HG02870 (cell line): ENCODE measurements at regions not wholly inside any gene's neighbourhood (a gene's known extent, or its start where the extent isn't known, plus 50 kb on each side); places are given as distances from the start of the nearest gene placed in this dataset.

Experiments
- ATAC-seq: cut with Tn5 transposase; IDR thresholded peaks from one replicate; pipeline ENCODE4 v1.9.1; 2021; ENCODE audit warnings: mild to moderate bottlenecking, moderate library complexity; ENCODE audit not compliant: unreplicated experiment

DNA sequence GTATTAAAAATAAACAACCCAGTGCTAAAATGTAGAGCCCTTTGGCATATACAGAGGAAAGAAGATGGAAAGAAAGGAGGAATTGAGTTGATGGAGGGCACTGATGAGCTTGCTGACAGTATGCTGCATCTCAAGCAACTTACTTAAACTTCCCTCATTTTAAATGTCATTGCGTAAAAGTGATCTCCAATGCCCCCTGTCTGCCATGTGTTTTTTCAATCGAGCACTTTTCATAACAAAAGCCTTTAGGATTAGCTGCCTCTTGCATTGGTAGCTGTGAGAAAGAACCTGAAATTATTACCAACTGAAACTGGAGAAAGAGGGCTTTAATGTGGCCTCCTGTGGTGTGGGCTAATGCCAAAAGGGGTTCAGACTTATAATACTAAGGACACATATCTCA lies 541.6 kb downstream of the SUCLA2 start:
- no peak for ATAC-seq

DNA sequence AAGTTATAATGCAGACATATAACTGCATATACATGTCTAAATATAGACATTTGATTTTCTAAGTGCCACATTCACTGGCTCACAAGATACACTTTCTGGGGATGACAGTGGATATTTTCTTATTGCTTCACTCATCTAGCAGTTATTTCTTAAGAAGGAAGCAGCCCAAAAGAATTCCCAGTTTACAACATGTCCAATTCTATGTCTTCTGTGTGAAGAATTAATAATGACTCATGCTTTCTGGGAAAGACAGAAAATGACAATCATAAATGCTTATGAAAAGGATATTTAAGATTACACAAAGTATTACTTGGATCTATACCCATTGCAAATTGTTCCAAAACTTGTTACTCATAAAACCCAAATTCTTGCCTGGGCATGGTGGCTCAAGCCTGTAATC lies 543.4 kb downstream of the SUCLA2 start:
- no peak for ATAC-seq

DNA sequence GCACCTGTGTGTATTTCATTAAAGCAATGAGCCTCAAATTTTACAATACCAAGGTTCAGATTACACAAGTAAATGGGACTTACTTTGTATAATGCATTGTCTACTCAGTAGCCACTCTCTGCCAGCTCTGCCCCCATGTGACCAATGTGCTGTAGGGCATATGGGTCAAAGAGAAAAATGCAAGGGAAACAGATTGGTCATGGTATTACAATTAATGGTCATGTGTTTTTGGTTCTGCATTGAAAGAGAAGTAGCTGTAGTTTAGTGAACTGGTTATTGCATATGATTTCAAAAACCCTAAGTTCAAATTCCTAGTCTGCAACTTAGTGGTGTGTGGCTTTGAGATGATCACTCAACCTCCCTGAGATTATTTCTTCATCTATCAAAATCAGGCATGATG lies 545.4 kb downstream of the SUCLA2 start:
- no peak for ATAC-seq

DNA sequence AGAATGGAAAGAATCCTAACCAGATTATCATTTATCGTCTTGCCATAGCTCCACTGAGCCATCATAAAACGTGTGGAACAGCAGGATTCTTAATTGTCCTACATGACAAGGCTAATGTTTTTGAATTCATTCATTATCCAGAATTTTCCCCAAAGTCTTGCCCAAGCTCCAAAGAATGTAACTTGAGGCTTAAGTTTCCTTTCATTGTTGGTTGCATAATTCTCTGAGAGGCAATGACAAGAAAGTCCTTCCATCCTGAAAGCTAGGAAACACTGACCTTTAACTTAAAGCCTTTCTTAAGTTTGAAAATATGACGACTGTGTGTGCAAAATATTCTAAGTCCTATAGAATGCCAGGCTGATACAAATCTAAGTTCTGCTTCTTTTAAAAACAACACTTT lies 546.1 kb downstream of the SUCLA2 start:
- no peak for ATAC-seq

DNA sequence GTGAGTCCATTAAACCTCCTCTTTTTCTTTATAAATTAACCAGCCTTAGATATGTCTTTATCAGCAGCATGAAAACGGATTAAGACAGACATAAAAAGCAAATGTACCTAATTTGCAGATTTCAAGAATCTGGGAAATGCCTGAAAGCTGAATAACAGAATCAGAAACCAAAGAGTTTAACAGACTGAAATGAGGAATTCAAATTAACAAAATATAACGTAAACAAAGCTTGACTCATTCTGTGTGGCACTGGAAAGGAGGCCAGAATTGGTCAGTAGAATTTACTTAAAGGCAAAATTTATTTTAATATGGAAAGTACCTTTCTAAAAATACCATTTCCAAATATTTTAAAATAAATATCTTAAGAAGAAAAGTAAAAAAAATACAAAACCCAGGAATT lies 540.6 kb upstream of the HTR2A start:
- no peak for ATAC-seq

DNA sequence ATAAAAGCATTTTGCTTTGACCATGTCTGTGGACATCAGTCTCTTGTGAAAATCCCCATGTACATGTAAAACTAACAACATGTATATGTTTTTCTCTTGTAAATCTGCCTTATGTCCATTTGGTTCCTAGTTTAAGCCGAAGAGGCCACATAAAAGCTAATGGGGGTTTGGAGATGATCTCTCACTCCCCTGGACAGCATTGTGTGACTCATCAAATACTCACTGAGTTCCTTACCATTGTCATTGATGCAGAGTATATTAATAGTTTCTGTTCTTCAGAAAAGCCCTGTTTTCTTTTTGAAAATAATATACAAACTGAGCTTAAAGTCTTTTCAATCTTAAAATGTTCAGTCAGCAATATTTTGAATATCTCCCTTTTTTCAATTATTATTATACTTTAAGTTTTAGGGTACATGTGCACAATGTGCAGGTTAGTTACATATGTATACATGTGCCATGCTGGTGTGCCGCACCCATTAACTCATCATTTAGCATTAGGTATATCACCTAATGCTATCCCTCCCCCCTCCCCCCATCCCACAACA lies 536.7 kb upstream of the HTR2A start:
- no peak for ATAC-seq

DNA sequence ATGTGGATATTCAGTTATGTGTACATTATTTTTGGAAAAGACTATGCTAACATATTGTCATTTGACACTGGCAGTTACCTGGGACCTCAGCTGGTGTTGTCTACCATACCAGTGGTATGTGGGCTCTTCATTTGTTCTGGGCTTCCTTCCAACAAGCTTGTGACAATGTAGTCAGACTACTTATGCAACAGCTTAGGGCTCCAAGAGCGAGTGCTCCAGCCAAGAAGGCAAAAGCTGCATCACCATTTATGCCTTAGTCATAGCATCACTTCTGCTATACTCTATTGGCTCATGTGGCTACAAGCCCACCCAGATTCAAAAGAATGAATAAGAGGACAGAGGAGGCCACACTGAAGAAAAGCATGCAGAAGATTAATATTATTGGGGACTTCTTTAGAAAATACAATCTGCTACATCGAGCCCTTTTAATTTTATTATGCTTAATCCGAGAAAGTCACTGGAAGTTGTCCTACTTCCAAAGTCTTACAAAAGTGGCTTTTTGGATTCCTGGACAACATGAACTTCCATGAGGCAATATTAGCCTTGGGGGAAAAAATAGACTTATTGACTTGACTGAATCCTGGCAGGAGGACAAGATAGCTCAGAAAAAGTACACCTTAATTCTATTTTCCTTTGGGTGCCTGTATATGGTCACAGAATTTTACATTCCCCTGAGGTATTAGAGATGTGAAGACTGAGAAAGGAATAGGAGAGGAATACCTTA lies 529.4 kb upstream of the HTR2A start:
- no peak for ATAC-seq

DNA sequence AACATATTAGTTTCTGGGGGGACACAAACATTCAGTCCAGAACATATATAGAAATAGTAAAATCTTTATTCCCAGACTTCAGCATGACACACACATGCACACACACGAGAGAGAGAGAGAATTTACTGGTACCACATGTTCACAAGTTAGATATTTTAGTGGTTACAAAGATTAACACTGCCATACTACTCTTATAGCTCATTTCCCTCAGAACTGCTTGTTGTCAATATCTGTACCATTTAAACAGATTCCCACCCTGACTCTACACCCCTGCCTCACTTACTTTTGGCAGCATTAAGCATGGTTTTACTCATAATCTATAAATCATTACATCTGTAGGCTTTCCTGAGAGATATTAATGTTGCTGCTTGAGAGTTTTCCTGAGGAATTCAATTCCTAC lies 524.7 kb upstream of the HTR2A start:
- no peak for ATAC-seq

DNA sequence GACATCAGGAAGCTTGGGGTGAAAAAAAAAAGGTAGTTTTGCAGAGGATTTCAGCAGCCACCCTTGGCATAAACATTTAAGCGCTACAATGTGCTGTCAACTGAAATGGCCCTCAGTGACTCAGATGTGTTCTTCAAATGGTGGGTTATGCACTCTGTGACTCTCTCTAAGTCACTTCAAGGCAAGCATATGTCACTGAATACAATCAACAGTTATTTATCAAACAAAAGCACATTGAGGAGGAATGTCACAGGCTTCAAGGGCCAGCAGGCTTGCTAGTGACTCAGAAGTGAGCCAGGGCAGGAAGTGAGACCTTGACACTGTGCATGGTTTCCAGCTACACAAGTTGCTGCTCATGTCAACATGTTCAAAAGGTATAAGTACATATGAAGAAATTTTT lies 523.7 kb upstream of the HTR2A start:
- no peak for ATAC-seq

DNA sequence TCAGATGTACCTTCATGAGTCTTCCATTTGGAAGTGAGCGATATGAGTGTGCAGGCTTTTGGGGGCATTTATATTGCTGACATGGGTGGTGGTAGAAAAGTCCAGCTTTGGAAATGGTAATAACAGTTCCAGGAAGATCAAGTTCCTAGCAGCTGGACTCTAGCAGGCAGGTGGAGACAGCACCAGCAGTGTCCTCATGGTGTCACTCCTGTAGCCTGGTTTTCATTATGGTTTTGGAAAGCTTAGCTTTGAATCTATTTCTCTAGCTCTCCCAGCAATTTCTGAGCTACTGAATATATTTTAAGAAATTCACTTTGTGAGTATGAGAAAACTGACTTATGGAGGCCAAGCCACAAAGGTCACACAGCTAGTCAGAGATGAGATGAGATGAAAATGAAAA lies 523.2 kb upstream of the HTR2A start:
- no peak for ATAC-seq

DNA sequence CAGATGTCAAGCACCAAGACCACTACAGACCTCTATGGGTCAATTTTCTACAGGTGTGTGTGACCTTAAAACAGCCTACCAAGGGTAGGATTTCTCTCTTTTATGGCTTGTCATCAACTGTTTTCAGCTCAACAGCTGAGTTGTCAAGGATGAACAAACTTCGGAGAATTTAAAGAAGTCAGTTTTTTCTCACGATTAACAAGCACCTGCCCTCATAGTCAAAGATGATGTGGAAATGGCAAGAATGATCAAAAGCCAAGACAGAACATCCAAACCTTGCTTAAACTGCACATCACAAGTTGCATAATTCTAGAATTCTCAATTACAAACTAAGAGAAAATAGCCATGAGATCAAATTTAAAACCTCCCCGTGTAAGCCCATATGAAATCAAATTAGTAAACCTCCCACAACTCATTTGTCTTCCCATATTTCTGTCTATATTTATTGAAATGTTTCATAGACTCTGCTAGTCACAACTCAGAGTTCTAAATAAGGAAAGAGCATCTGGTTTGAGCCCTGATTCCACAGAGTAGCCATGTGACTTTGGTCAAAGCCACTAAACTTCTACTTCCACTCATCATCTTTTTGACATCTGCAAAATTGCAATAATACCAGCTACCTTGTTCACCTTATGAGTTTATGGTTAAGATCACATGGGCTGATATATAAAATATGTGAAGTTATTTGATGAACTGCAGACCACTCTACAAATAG lies 521.5 kb upstream of the HTR2A start:
- ATAC-seq: no peak

DNA sequence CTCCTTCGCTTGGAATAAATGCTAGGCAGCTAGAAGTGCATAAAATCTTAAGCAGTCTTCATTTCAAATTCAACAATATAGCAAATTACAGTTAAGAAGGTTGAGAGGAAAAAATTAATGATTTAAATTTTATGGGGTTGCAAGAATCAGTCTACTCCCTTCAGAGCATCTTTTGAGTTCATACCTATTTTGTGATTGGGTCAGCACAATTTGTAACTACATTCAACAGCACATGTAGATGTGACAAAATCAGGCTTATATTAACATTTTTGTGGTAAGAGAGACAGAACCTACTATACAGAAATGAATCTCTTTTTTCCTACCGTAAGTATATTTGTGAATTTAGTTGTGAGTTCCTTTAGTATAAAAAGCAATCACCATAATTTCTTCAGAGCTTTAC lies 520.6 kb upstream of the HTR2A start:
- ATAC-seq: no peak

DNA sequence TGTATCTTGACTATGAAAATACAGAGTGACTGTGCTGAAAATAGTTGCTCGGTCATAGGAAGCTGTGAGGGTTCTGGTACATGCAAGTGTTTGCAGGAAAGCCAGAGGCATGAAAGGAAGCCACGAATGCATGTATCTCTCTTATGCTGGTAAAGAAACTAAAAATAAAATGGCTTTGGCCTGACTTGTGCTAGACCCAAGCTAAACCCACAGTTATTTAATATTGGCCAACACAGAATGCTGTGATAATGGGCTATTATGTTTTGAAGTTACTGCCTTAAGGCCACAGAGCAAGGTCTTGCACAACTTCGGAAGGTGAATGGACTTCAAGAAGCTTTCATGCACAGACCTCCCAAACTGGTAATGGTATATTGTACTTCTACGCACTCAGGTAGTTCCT lies 518.2 kb upstream of the HTR2A start:
- ATAC-seq: no peak

DNA sequence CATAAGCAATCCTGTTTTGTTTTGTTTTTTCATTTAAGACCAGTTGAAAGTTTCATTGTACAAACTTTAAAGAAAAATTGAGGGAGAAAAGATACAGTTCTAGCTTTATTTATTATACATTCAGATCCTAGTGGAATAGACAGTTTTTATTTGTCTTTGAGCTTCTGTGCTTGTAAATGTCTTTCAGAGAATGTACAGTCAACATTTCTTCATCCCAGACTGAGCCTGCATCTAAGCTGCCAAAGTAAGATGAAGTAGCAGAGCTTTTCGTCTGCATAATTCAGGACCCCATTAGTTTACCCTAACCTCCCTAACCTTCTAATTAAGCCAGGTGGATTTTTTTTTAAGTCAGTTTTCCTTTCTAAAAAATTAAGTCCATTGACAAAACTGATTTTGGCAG lies 516.7 kb upstream of the HTR2A start:
- no peak for ATAC-seq

DNA sequence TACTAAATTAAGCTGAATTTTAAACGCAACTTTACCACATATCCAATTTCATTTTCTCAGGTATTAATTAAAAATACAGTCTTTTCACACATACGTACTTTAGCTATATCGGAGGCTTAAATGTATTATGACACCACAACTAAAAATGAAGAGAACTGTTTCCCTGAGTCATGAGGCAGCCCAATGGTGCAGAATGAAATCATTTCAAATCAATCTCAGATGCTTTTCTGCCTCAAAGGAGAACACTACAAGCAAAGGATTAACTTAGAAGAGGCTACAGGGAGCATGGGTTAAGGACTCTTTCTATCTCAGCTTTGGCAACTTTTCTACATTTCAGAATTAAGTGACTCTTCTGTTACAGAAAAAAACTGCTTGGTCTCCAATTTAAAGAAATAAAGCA lies 516.3 kb upstream of the HTR2A start:
- ATAC-seq: no peak

DNA sequence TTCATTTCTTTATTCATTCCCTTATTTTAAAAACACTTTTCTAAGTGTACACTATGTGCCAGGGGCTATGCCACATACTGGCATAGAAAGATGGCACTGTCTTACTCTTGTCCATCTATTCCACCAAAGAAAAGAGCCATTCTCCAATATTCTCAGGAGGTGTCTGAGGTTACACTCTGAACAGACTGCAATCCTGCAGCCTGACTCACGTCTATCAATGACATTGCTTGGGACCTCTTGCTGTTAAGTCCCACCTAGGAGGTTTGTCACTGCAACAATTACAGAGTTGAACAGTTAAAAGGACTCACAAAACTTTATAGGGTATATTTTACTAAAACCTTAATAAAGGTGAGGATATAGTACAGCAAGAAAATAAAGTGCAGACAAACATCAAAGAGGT lies 512.9 kb upstream of the HTR2A start:
- no peak for ATAC-seq

DNA sequence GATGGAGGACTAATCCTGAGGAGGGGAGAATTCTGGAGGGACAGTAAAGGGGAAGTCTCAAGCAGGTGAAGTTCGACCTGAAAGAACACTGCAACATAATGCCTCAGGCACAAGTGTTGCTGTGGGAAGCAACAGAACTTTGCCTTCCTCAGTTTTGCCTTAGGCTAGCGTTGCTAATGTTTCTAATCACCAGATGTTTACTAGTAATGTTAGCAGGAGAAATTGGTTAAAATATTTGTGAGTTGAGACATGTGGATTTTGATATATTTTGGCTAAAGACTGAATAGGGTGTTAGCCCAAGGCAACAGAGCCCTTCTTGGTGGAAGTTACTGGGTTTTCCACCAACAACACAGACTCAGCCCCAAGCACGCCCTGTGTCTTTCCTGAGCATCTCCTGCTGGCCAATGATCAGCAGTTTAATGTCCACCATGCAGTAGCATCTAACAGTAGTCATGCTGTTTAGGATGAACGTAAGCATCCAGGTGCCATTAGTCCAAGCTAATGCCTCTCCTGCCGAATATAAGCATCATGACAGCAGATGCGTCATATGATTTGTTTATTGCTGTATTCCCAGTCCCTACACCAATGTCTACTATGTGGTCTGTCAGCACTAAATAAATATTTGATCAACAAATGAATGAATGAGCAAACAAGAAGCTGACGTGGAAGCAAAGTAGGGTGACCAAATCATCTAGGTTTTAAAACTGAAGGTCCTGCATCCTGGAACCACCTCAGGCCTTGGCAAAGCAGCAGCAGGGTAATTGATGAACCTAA lies 511.9 kb upstream of the HTR2A start:
- ATAC-seq: no peak

DNA sequence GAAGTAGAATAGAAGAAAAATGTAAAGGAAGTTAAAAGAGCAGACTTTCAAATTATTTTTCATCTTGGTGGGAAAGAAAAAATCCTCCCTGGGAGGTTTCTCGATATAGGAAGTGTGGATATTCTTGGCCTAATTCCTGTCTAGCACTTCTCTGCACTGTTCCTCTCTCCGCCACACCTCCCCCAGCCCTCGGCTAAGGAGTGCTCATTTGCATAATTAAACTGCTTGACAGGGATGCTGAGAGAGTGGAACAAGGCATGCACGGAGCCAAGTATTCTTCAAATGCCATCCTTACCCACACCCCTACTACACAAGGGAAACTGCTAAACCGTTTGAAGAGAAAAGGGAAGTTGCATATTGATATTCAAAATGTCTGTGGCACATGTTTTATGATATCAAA lies 511.0 kb upstream of the HTR2A start:
- ATAC-seq: no peak

DNA sequence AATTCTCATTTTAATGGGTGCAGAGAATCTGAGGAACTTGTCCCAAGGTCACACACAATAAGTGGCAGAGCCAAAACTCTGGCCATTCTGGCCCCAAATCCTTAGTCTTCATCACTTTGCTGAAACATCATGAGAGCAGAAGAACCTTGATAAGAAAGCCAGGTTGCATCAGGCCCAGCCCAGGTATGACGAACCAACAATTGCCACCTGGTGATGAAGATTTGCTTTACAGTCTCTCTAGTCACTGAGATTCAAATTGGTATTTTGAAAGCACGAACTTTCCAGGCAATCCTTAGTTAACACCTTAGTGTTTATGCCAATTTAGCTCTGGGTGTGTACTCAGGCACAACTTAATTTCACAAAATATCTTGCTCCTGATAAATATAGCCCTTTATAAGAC lies 502.7 kb upstream of the HTR2A start:
- no peak for ATAC-seq

DNA sequence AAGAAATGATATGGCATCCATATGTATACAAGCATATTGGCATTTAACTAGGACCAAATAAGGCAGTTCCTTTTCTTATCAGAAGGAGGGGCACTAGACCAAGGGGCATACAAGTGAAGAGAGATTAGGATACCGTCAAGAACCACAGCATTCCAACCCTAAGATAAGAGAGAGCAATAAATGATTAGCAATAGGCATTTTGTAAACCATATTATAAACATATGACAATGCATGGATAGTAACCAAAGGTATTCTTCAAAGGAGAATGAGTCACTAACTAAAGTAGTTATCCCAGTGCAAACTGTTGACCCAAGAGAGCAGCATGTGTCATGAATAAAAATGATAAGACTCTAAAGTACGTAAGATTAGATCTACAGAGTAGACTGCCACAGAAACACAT lies 500.9 kb upstream of the HTR2A start:
- no peak for ATAC-seq

DNA sequence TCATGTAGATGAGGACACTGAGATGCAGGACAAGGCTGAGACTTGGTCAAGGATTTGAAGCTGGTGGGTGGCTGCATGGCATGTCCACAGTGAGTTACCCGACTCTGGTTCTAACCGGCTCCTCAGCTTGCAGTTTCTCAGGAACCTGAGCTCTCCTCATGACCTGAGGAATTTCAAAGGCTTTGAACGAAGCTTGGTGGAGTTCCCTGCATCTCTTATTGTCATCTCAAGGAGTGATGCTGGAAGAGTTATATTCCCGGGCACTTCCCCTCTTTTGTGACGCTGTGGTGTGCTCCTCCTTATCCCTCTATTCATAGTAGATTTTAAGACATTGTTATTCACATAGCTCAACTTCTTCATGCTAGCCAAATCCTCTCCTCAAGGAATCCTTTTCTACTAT lies 500.1 kb upstream of the HTR2A start:
- ATAC-seq: no peak

DNA sequence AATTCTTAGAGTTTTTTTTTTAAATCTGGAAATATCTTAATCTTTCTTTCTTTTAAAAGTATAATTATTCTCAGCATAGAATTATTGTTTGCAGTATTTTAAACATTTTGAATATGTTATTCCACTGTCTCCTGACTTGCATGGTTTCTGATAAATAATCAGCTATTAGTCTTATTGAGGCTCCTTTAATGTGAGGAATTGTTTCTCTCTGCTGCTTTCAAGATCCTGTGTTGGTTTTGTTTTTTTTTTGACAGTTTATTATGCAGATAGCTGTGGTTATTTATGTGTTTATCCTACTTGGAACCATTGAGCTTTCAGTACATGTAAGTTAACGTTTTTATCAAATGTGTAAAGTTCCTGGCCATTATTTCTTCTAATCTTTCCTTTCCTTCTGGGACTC lies 477.9 kb upstream of the HTR2A start:
- no peak for ATAC-seq
